ENCODE measurements at regions not wholly inside any gene's neighbourhood (a gene's known extent, or its start where the extent isn't known, plus 50 kb on each side); places are given as distances from the start of the nearest gene placed in this dataset.

GRCh38 chr3:57003676-57004075 is 56.8 kb upstream of the SPATA12 start:
- Histone ChIP-seq H3K4me1 (ENCODE audit: insufficient read depth, low read length, poor library complexity, severe bottlenecking) (no peaks in the 10 kb centered on the region), H3K9ac (ENCODE audit: low read depth, low read length, poor library complexity, severe bottlenecking) (no peak overlapping the region), H3F3A (ENCODE audit: low read depth) (no peaks in the 10 kb centered on the region), H3K4me3 (ENCODE audit: low read length, poor library complexity, severe bottlenecking) (no peak overlapping the region), H4K20me1 (ENCODE audit: insufficient read depth, low read length, poor library complexity, severe bottlenecking) (no peaks in the 10 kb centered on the region), H2AFZ (ENCODE audit: low read length) (no peak overlapping the region), H3K4me2 (ENCODE audit: low read depth, low read length, poor library complexity, severe bottlenecking) (no peak overlapping the region), H3K36me3 (ENCODE audit: insufficient read depth, low read length) (no peaks in the 10 kb centered on the region), H3K9me3 (ENCODE audit: insufficient read depth, low read depth, low read length) (no peaks in the 10 kb centered on the region), H3K9me2 (replicated peaks; ENCODE audit: low read depth, low read length) (no peaks in the 10 kb centered on the region), H3K27me3 (ENCODE audit: insufficient read depth, low read length, poor library complexity, severe bottlenecking) (no peaks in the 10 kb centered on the region), H3K79me2 (ENCODE audit: insufficient read depth, low read length) (no peaks in the 10 kb centered on the region)
- TF ChIP-seq CTCF (conservative IDR thresholded peaks at IDR 0.05; ENCODE audit: low read length) (no peak), EZH2phosphoT487 (IDR thresholded peaks at IDR 0.05; ENCODE audit: borderline replicate concordance) (no peak)

GRCh38 chr3:57001356-57001755 is 59.1 kb upstream of the SPATA12 start:
- no peaks in the 10 kb centered on the region for H3K79me2 ChIP-seq (ENCODE audit: insufficient read depth, low read length)
- no peaks in the 10 kb centered on the region for H3K36me3 ChIP-seq (ENCODE audit: insufficient read depth, low read length)
- H3K27me3 ChIP-seq (ENCODE audit: insufficient read depth, low read length, poor library complexity, severe bottlenecking): no peaks in the 10 kb centered on the region
- H3K9me2 ChIP-seq (replicated peaks; ENCODE audit: low read depth, low read length): no peaks in the 10 kb centered on the region
- H4K20me1 ChIP-seq (ENCODE audit: insufficient read depth, low read length, poor library complexity, severe bottlenecking): no peaks in the 10 kb centered on the region
- H3K4me3 ChIP-seq (ENCODE audit: low read length, poor library complexity, severe bottlenecking): no peak overlapping the region
- no peak overlapping the region for H3K4me2 ChIP-seq (ENCODE audit: low read depth, low read length, poor library complexity, severe bottlenecking)
- no peaks in the 10 kb centered on the region for H3F3A ChIP-seq (ENCODE audit: low read depth)
- H3K9me3 ChIP-seq (ENCODE audit: insufficient read depth, low read depth, low read length): no peaks in the 10 kb centered on the region
- no peak overlapping the region for H2AFZ ChIP-seq (ENCODE audit: low read length)
- H3K4me1 ChIP-seq (ENCODE audit: insufficient read depth, low read length, poor library complexity, severe bottlenecking): no peaks in the 10 kb centered on the region
- H3K9ac ChIP-seq (ENCODE audit: low read depth, low read length, poor library complexity, severe bottlenecking): no peak overlapping the region
- TF ChIP-seq EZH2phosphoT487 (IDR thresholded peaks at IDR 0.05; ENCODE audit: borderline replicate concordance) (no peak), CTCF (conservative IDR thresholded peaks at IDR 0.05; ENCODE audit: low read length) (no peak)

- Histone ChIP-seq H3K79me2 (ENCODE audit: insufficient read depth, low read length) (no peaks in the 10 kb centered on the region), H2AFZ (ENCODE audit: low read length) (no peak overlapping the region)
- TF ChIP-seq CTCF (conservative IDR thresholded peaks at IDR 0.05; ENCODE audit: low read length) (no peak), EZH2phosphoT487 (IDR thresholded peaks at IDR 0.05; ENCODE audit: borderline replicate concordance) (no peak)
Observed at GRCh38 chr3:57000012-57000411, 60.5 kb upstream of the SPATA12 start.

More at GRCh38 chr3:57000012-57000411, 60.5 kb upstream of the SPATA12 start:
- no peaks in the 10 kb centered on the region for H3K4me1 ChIP-seq (ENCODE audit: insufficient read depth, low read length, poor library complexity, severe bottlenecking)
- H3K4me2 ChIP-seq (ENCODE audit: low read depth, low read length, poor library complexity, severe bottlenecking): no peak overlapping the region
- H3K27me3 ChIP-seq (ENCODE audit: insufficient read depth, low read length, poor library complexity, severe bottlenecking): no peaks in the 10 kb centered on the region
- H4K20me1 ChIP-seq (ENCODE audit: insufficient read depth, low read length, poor library complexity, severe bottlenecking): no peaks in the 10 kb centered on the region
- H3K9me3 ChIP-seq (ENCODE audit: insufficient read depth, low read depth, low read length): no peaks in the 10 kb centered on the region
- no peaks in the 10 kb centered on the region for H3F3A ChIP-seq (ENCODE audit: low read depth)
- no peaks in the 10 kb centered on the region for H3K9me2 ChIP-seq (replicated peaks; ENCODE audit: low read depth, low read length)
- H3K36me3 ChIP-seq (ENCODE audit: insufficient read depth, low read length): no peaks in the 10 kb centered on the region
- H3K9ac ChIP-seq (ENCODE audit: low read depth, low read length, poor library complexity, severe bottlenecking): no peak overlapping the region
- H3K4me3 ChIP-seq (ENCODE audit: low read length, poor library complexity, severe bottlenecking): no peak overlapping the region
